Neuronal stem cell (in vitro differentiated cells): ENCODE measurements at regions not wholly inside any gene's neighbourhood (a gene's known extent, or its start where the extent isn't known, plus 50 kb on each side); places are given as distances from the start of the nearest gene placed in this dataset.

Experiments
- DNase-seq: peaks from one replicate; pipeline ENCODE4 v3.0.0-alpha.2; 2013; ENCODE audit warnings: low spot score
- H2AFZ ChIP-seq: one replicate; pipeline ENCODE4 v1.6.1; 2013; ENCODE audit warnings: mild to moderate bottlenecking, low read length, inconsistent platforms
- H2AK5ac ChIP-seq: 2 replicates; pipeline ENCODE4 v1.6.1; 2013; ENCODE audit warnings: low read depth, mild to moderate bottlenecking, inconsistent platforms, low read length, moderate library complexity, mixed read lengths
- H2BK120ac ChIP-seq: 2 replicates; pipeline ENCODE4 v1.6.1; 2013; ENCODE audit warnings: low read depth, mild to moderate bottlenecking, inconsistent platforms, low read length, moderate library complexity, mixed read lengths
- H2BK12ac ChIP-seq: one replicate; pipeline ENCODE4 v1.6.1; 2013; ENCODE audit warnings: low read length, inconsistent platforms
- H2BK15ac ChIP-seq: 2 replicates; pipeline ENCODE4 v1.6.1; 2013; ENCODE audit warnings: mild to moderate bottlenecking, low read length, inconsistent platforms, mixed read lengths
- H2BK5ac ChIP-seq: one replicate; pipeline ENCODE4 v1.6.1; 2013; ENCODE audit warnings: inconsistent platforms, mild to moderate bottlenecking, low read length, moderate library complexity
- H3K14ac ChIP-seq: one replicate; pipeline ENCODE4 v1.6.1; 2013; ENCODE audit warnings: low read length, inconsistent platforms
- H3K18ac ChIP-seq: 2 replicates; pipeline ENCODE4 v1.6.1; 2013; ENCODE audit warnings: low read length, inconsistent platforms
- H3K23ac ChIP-seq: 2 replicates; pipeline ENCODE4 v1.6.1; 2013; ENCODE audit warnings: low read depth, mild to moderate bottlenecking, mixed read lengths, low read length, inconsistent platforms; ENCODE audit not compliant: poor library complexity
- H3K27ac ChIP-seq: replicated peaks from 3 replicates; pipeline ENCODE4 v1.5.1; 2013; ENCODE audit warnings: low read length, inconsistent platforms
- H3K27me3 ChIP-seq, 3 experiments: 2 replicates each; pipeline ENCODE4 v1.6.1; 2013; ENCODE audit warnings: low read length in 3 of 3, mild to moderate bottlenecking in 2 of 3, inconsistent platforms in 1 of 3, low read depth in 1 of 3, mixed read lengths in 1 of 3, moderate library complexity in 1 of 3; ENCODE audit not compliant: control insufficient read depth in 3 of 3, insufficient read depth in 3 of 3
- H3K36me3 ChIP-seq, 2 donors: replicated peaks in 1 of 2; 2 replicates each; pipeline ENCODE4 v1.6.1; 2013; ENCODE audit warnings: low read length in 2 of 2; ENCODE audit not compliant: control insufficient read depth in 2 of 2, insufficient read depth in 2 of 2
- H3K4ac ChIP-seq: 2 replicates; pipeline ENCODE4 v1.6.1; 2013; ENCODE audit warnings: inconsistent platforms, mild to moderate bottlenecking, low read length, moderate library complexity
- H3K4me1 ChIP-seq, 2 donors: 1 replicate in 1 of 2; 2 replicates in 1 of 2; pipeline ENCODE4 v1.6.1; 2013; ENCODE audit warnings: low read length in 2 of 2, low read depth in 1 of 2; ENCODE audit not compliant: control insufficient read depth in 2 of 2, insufficient read depth in 1 of 2
- H3K4me2 ChIP-seq: one replicate; pipeline ENCODE4 v1.6.1; 2013; ENCODE audit warnings: mild to moderate bottlenecking, low read length, inconsistent platforms; ENCODE audit not compliant: insufficient read depth, poor library complexity, severe bottlenecking
- H3K4me3 ChIP-seq, 2 donors: 2 replicates each; pipeline ENCODE4 v1.5.1; 2013; ENCODE audit warnings: low read length in 2 of 2, mild to moderate bottlenecking in 2 of 2, inconsistent platforms in 1 of 2, moderate library complexity in 1 of 2
- H3K79me1 ChIP-seq: one replicate; pipeline ENCODE4 v1.6.1; 2013; ENCODE audit warnings: low read depth, mild to moderate bottlenecking, inconsistent platforms, low read length, moderate library complexity
- H3K9ac ChIP-seq: one replicate; pipeline ENCODE4 v1.6.1; 2013; ENCODE audit warnings: mild to moderate bottlenecking, low read depth, low read length, inconsistent platforms; ENCODE audit not compliant: poor library complexity
- H3K9me3 ChIP-seq, 2 donors: replicated peaks in 1 of 2; 2 replicates each; pipeline versions ENCODE3 to v1.6.1; 2013; ENCODE audit warnings: low read length in 2 of 2, mild to moderate bottlenecking in 2 of 2, inconsistent platforms in 1 of 2, low read depth in 1 of 2, mixed read lengths in 1 of 2, moderate library complexity in 1 of 2; ENCODE audit not compliant: control insufficient read depth in 2 of 2, insufficient read depth in 1 of 2
- H4K8ac ChIP-seq: one replicate; pipeline ENCODE4 v1.6.1; 2013; ENCODE audit warnings: low read depth, mild to moderate bottlenecking, inconsistent platforms, low read length, moderate library complexity
- H4K91ac ChIP-seq: one replicate; pipeline ENCODE4 v1.6.1; 2013; ENCODE audit warnings: low read length, low read depth, mild to moderate bottlenecking, inconsistent platforms; ENCODE audit not compliant: poor library complexity
- WGBS, 2 donors: extraction: QIAGEN DNeasy Blood & Tissue Kit; methylation state at CpG; one replicate each; pipeline ENCODE4 v1.1.7; 2013; ENCODE audit warnings: missing lambda C conversion rate in 2 of 2, mixed read lengths in 1 of 2; ENCODE audit not compliant: insufficient read length in 2 of 2, insufficient replicate concordance in 1 of 2; ENCODE audit errors: extremely low coverage in 2 of 2; 5-methylcytosine and 5-hydroxymethylcytosine counted together

DNA sequence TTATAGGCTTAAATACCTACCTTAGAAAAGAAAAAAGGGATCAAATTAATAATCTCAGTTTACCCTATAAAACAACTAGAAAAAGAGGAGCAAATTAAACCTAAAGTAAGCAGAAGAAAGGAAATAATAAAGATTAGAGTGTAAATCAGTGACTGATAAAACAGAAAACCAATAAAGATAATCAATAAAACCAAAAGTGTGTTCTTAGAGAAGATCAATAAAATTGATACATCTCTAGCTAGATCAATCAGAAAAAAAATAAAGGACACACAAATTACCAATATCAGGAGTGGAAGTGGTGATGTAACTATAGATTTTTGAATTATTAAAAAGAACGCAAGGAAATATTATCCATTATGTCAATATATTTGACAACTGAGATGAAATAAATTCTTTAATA is 69.2 kb upstream of the NAMPT start:
- no peak overlapping the region for H2BK12ac ChIP-seq
- no peak overlapping the region for H2AK5ac ChIP-seq
- no peak overlapping the region for H2AFZ ChIP-seq
- H3K4me2 ChIP-seq: no peak overlapping the region
- no peak overlapping the region for H3K23ac ChIP-seq
- H3K4ac ChIP-seq: no peak overlapping the region
- H2BK15ac ChIP-seq: no peak overlapping the region
- H3K4me1 ChIP-seq: no peaks in the 10 kb centered on the region
- no peak overlapping the region for H3K27ac ChIP-seq
- no peak overlapping the region for H3K4me3 ChIP-seq
- H4K91ac ChIP-seq: no peak overlapping the region
- DNase-seq: no peak
- H4K8ac ChIP-seq: no peak overlapping the region
- no peak overlapping the region for H3K14ac ChIP-seq
- H3K27me3 ChIP-seq: no peaks in the 10 kb centered on the region
- H3K18ac ChIP-seq: no peak overlapping the region
- H3K36me3 ChIP-seq: no peaks in the 10 kb centered on the region
- H3K9ac ChIP-seq: no peak overlapping the region
- no CpG with 5 or more reads among the region's 1 CpG for WGBS, 2 donors
- H2BK120ac ChIP-seq: no peak overlapping the region
- H3K79me1 ChIP-seq: no peaks in the 10 kb centered on the region
- peaks cover 0 to 2% of the 10 kb centered on the region in 2 donors for H3K9me3 ChIP-seq
- no peak overlapping the region for H2BK5ac ChIP-seq

DNA sequence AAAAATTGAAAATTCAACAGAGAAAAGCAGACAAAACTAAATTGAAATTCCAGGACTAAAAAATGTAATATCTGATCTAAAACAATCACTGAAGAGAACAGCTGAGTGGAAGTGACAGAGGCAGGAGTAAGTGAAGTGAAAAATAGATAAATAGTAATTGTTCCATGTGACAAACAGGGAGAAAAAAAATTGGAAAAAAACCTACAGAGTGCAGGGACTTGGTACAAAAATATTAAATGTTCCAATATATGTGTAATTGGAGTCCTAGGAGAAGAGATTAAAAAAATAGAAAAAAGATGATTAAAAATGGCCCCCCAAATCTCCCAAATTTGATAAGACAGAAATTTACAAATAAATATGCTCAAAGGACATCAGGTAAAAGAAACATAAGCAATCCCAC is 63.4 kb upstream of the NAMPT start:
- Histone ChIP-seq H3K14ac (no peak overlapping the region), H3K4me2 (no peak overlapping the region), H3K79me1 (no peaks in the 10 kb centered on the region), H3K36me3 (no peaks in the 10 kb centered on the region), H4K8ac (no peak overlapping the region), H2BK5ac (no peak overlapping the region), H3K9ac (no peak overlapping the region), H3K9me3 (peaks cover 0 to 2% of the 10 kb centered on the region in 2 donors), H3K27ac (no peak overlapping the region), H3K27me3 (no peaks in the 10 kb centered on the region), H3K4me1 (no peaks in the 10 kb centered on the region), H2BK12ac (no peak overlapping the region), H4K91ac (no peak overlapping the region), H2AFZ (no peak overlapping the region), H2BK15ac (no peak overlapping the region), H2AK5ac (no peak overlapping the region), H3K4me3 (no peak overlapping the region), H3K4ac (no peak overlapping the region), H3K23ac (no peak overlapping the region), H3K18ac (no peak overlapping the region), H2BK120ac (no peak overlapping the region)
- DNase-seq: no peak

DNA sequence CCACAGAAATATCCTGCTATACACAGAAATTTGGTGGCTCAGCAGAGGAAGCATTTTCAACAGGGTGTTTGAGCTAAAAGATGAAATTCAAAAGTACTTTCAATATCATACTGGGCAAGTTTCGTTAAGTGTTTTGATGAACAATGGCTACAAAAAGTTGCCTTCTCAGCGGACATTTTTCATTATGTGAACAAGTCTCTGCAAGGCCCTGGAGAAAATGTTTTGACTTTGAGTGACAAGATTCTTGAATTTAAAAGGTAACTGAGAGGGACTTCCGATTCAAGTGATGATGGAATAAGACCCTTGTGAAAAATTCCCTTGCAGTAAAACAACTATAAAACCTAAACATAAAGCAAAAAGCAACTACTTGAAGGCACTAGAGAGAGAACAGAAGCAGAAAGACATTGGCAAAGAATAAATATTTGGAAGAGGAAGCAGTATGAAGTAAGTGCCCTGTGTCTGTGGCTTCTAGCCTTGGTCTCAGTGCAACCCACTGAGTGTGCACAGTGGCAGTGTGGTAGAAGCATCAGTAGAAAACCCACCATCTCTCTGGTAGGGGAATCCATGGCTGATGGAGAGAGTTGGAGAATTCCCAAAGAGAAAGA is 62.5 kb upstream of the NAMPT start:
- H2BK5ac ChIP-seq: no peak overlapping the region
- H3K4me1 ChIP-seq: no peaks in the 10 kb centered on the region
- no peak overlapping the region for H2BK12ac ChIP-seq
- no peak overlapping the region for H3K23ac ChIP-seq
- H2AK5ac ChIP-seq: no peak overlapping the region
- no peak overlapping the region for H3K4me2 ChIP-seq
- H2BK15ac ChIP-seq: no peak overlapping the region
- H3K18ac ChIP-seq: no peak overlapping the region
- peaks cover 0 to 2% of the 10 kb centered on the region in 2 donors for H3K9me3 ChIP-seq
- H2BK120ac ChIP-seq: no peak overlapping the region
- no peak overlapping the region for H4K8ac ChIP-seq
- WGBS, 2 donors: no CpG with 5 or more reads among the region's 3 CpGs
- H3K4ac ChIP-seq: no peak overlapping the region
- no peak overlapping the region for H3K9ac ChIP-seq
- no peaks in the 10 kb centered on the region for H3K27me3 ChIP-seq
- H3K27ac ChIP-seq: no peak overlapping the region
- no peak overlapping the region for H3K14ac ChIP-seq
- no peak overlapping the region for H3K4me3 ChIP-seq
- H4K91ac ChIP-seq: no peak overlapping the region
- no peaks in the 10 kb centered on the region for H3K36me3 ChIP-seq
- no peak for DNase-seq
- no peak overlapping the region for H2AFZ ChIP-seq
- no peaks in the 10 kb centered on the region for H3K79me1 ChIP-seq

DNA sequence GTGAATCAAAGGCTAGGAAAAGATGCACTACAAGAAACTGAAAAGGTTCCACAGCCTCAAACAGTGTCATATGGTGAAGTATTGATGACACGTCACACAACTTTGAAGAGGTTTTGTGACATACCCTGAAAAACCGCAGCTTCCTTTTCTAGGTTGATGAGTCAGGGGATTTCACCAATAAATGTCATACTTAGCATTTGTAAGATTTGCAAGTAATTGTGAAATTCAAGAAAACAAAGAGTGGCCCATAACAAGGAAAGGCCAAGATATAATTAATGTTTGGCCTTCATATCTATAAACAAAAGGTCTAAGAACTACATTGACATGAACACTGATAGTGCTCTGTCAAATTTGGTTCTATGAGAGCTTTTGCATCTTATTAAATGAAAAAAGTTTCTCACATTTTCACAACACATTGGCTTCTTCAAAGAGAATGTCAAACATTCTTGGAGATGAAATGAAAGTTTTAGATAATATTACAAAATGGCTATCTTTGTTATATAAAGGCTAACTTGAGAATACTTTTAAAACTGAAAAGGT is 62.0 kb upstream of the NAMPT start:
- no peak for DNase-seq
- H2BK120ac ChIP-seq: no peak overlapping the region
- H3K23ac ChIP-seq: no peak overlapping the region
- H3K36me3 ChIP-seq: no peaks in the 10 kb centered on the region
- H3K79me1 ChIP-seq: no peaks in the 10 kb centered on the region
- peaks cover 0 to 2% of the 10 kb centered on the region in 2 donors for H3K9me3 ChIP-seq
- no peaks in the 10 kb centered on the region for H3K4me1 ChIP-seq
- no peak overlapping the region for H2BK5ac ChIP-seq
- no peak overlapping the region for H3K4me3 ChIP-seq
- H2BK12ac ChIP-seq: no peak overlapping the region
- no peak overlapping the region for H3K4ac ChIP-seq
- no peak overlapping the region for H4K8ac ChIP-seq
- no peak overlapping the region for H3K14ac ChIP-seq
- H3K18ac ChIP-seq: no peak overlapping the region
- no peak overlapping the region for H3K9ac ChIP-seq
- H3K27ac ChIP-seq: no peak overlapping the region
- no peak overlapping the region for H2AFZ ChIP-seq
- H3K4me2 ChIP-seq: no peak overlapping the region
- no peak overlapping the region for H2AK5ac ChIP-seq
- H3K27me3 ChIP-seq: no peaks in the 10 kb centered on the region
- no CpG with 5 or more reads among the region's 2 CpGs for WGBS, 2 donors
- H4K91ac ChIP-seq: no peak overlapping the region
- no peak overlapping the region for H2BK15ac ChIP-seq
